OCI-LY1 (cell line): ENCODE measurements at regions not wholly inside any gene's neighbourhood (a gene's known extent, or its start where the extent isn't known, plus 50 kb on each side); places are given as distances from the start of the nearest gene placed in this dataset.
A peak's percentile ranks its signal among the peaks of the same experiment; 100 is the strongest.

ENCODE experiments used
- H2AFZ ChIP-seq: fragments of 200-600 bp; sonication (generic), shearing (Covaris generic); 2 replicates; pipeline ENCODE4 v1.6.0; 2014; ENCODE audit warnings: antibody characterized with exemption, mild to moderate bottlenecking, low read length
- H3F3A ChIP-seq: fragments of 200-600 bp; sonication (generic), shearing (Covaris generic); 2 replicates; pipeline ENCODE4 v1.6.0; 2014; ENCODE audit warnings: mild to moderate bottlenecking, antibody characterized with exemption, low read length, moderate library complexity; ENCODE audit not compliant: insufficient read depth
- H3K27ac ChIP-seq: fragments of 200-600 bp; sonication (generic); 2 replicates; pipeline ENCODE4 v1.5.1; 2014; ENCODE audit warnings: low read length, mixed run types, mild to moderate bottlenecking, low read depth; ENCODE audit not compliant: poor library complexity, severe bottlenecking
- H3K27me3 ChIP-seq: fragments of 200-600 bp; sonication (generic); 2 replicates; pipeline ENCODE4 v1.6.0; 2014; ENCODE audit warnings: antibody characterized with exemption, mild to moderate bottlenecking, low read length, moderate library complexity; ENCODE audit not compliant: insufficient read depth
- H3K36me3 ChIP-seq: fragments of 200-600 bp; sonication (generic); 2 replicates; pipeline ENCODE4 v1.6.1; 2014; ENCODE audit warnings: mild to moderate bottlenecking, antibody characterized with exemption, low read length, moderate library complexity, mixed read lengths; ENCODE audit not compliant: insufficient read depth
- H3K4me1 ChIP-seq: fragments of 200-600 bp; sonication (generic); 2 replicates; pipeline ENCODE4 v1.5.1; 2014; ENCODE audit warnings: mild to moderate bottlenecking, low read length, moderate library complexity; ENCODE audit not compliant: insufficient read depth, severe bottlenecking
- H3K4me2 ChIP-seq: fragments of 200-600 bp; sonication (generic), shearing (Covaris generic); 2 replicates; pipeline ENCODE4 v1.6.1; 2014; ENCODE audit warnings: low read length
- H3K4me3 ChIP-seq: fragments of 200-600 bp; sonication (generic); 2 replicates; pipeline ENCODE4 v1.5.1; 2014; ENCODE audit warnings: low read length, low read depth, mild to moderate bottlenecking, mixed read lengths; ENCODE audit not compliant: poor library complexity, severe bottlenecking
- H3K79me2 ChIP-seq: fragments of 200-600 bp; shearing (Covaris generic); 2 replicates; pipeline ENCODE4 v1.6.1; 2016; ENCODE audit warnings: mixed run types, low read length, mixed read lengths; ENCODE audit not compliant: insufficient read depth
- H3K9ac ChIP-seq: fragments of 200-600 bp; sonication (generic), shearing (Covaris generic); 2 replicates; pipeline ENCODE4 v1.6.1; 2014; ENCODE audit warnings: mild to moderate bottlenecking, low read length, mixed read lengths
- H3K9me2 ChIP-seq: fragments of 200-600 bp; sonication (generic), shearing (Covaris generic); 2 replicates; pipeline ENCODE4 v1.6.1; 2014; ENCODE audit warnings: low read depth, mild to moderate bottlenecking, low read length, mixed read lengths
- H3K9me3 ChIP-seq: fragments of 200-600 bp; shearing (Covaris generic); 2 replicates; pipeline ENCODE4 v1.6.1; 2014; ENCODE audit warnings: low read length, mixed read lengths
- H4K20me1 ChIP-seq: fragments of 200-600 bp; sonication (generic), shearing (Covaris generic); 2 replicates; pipeline ENCODE4 v1.6.0; 2016; ENCODE audit warnings: mild to moderate bottlenecking, low read length; ENCODE audit not compliant: insufficient read depth
- CTCF ChIP-seq: fragments of 200-600 bp; sonication (generic), shearing (Covaris generic); IDR thresholded peaks from 2 replicates; pipeline ENCODE4 v1.5.1; 2017; ENCODE audit warnings: mild to moderate bottlenecking, antibody characterized with exemption, low read length, moderate library complexity, mixed read lengths
- EZH2 ChIP-seq: fragments of 200-600 bp; sonication (generic), shearing (Covaris generic); IDR thresholded peaks from 2 replicates; pipeline ENCODE4 v1.8.0; 2017; ENCODE audit warnings: borderline replicate concordance, mixed run types, mild to moderate bottlenecking, antibody characterized with exemption, low read length, moderate library complexity, mixed read lengths

- TF ChIP-seq CTCF (no peak), EZH2 (no peak)
- Histone ChIP-seq H3K4me1 (peaks cover 99% of the 10 kb centered on the region), H3K9me3 (no peaks in the 10 kb centered on the region), H3K36me3 (no peaks in the 10 kb centered on the region), H4K20me1 (no peaks in the 10 kb centered on the region), H3K27me3 (no peaks in the 10 kb centered on the region), H3K4me2 (peak overlapping the region; percentile 47), H3K4me3 (no peak overlapping the region), H2AFZ (no peak overlapping the region), H3K9ac (peak overlapping the region; percentile 45), H3K27ac (peak overlapping the region; percentile 95), H3F3A (peaks cover 11% of the 10 kb centered on the region; the same call in 1 of the 2 replicates), H3K79me2 (no peaks in the 10 kb centered on the region), H3K9me2 (no peaks in the 10 kb centered on the region)
Observed at GRCh38 chr11:111444040-111444439, 65.0 kb upstream of the POU2AF1 start.

DNA sequence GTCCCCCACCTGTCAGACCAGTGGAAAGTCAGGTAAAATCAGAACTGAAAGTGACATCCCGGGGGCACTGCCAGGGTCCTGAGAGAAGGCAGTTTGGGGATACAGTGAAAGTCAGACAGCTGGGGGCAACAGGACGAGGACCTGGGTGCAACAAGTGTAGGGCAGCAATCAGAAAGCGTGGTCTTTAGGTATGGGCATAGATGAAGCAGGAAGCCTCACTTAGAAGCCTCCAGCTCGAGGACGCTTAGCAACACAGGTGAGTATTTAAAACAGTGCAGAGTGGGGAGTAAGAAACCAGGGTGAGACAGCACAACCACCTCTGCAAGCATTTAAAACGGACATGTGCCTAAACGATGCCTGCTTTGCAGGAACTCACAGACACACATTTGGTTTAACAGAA is 64.6 kb upstream of the POU2AF1 start:
- Histone ChIP-seq H2AFZ (no peak overlapping the region), H3K27me3 (no peaks in the 10 kb centered on the region), H3K9me3 (no peaks in the 10 kb centered on the region), H3K36me3 (no peaks in the 10 kb centered on the region), H3F3A (peaks cover 13% of the 10 kb centered on the region), H4K20me1 (no peaks in the 10 kb centered on the region), H3K4me2 (peak overlapping the region; percentile 47), H3K9ac (peak overlapping the region; percentile 45), H3K9me2 (no peaks in the 10 kb centered on the region), H3K27ac (peak overlapping the region; percentile 95), H3K4me1 (peaks cover 99% of the 10 kb centered on the region), H3K4me3 (no peak overlapping the region), H3K79me2 (no peaks in the 10 kb centered on the region)
- TF ChIP-seq CTCF (no peak), EZH2 (no peak)

GRCh38 chr11:111443032-111443431 is 64.0 kb upstream of the POU2AF1 start:
- Histone ChIP-seq H2AFZ (no peak overlapping the region), H3K4me3 (no peak overlapping the region), H3K36me3 (no peaks in the 10 kb centered on the region), H3K9me2 (no peaks in the 10 kb centered on the region), H3F3A (peaks cover 17% of the 10 kb centered on the region), H3K27me3 (no peaks in the 10 kb centered on the region), H3K4me2 (no peak overlapping the region; the same call in 1 of the 2 replicates), H3K27ac (peak overlapping the region; percentile 95), H3K4me1 (peaks cover 99% of the 10 kb centered on the region), H3K9me3 (no peaks in the 10 kb centered on the region), H3K79me2 (no peaks in the 10 kb centered on the region), H3K9ac (peak overlapping the region; percentile 45; the same call in 1 of the 2 replicates), H4K20me1 (no peaks in the 10 kb centered on the region)
- TF ChIP-seq EZH2 (no peak), CTCF (no peak)
